Osteocyte (in vitro differentiated cells): ENCODE measurements at regions not wholly inside any gene's neighbourhood (a gene's known extent, or its start where the extent isn't known, plus 50 kb on each side); places are given as distances from the start of the nearest gene placed in this dataset.

Experiments
- DNase-seq: peaks from one replicate; pipeline ENCODE4 v3.0.0; 2021; ENCODE audit warnings: mixed read lengths; ENCODE audit not compliant: unreplicated experiment; ENCODE audit errors: extremely low spot score
- H3K27ac Mint-ChIP-seq: one replicate; pipeline ENCODE4 v1.8.0; 2021; ENCODE audit warnings: mild to moderate bottlenecking, mixed read lengths; ENCODE audit not compliant: unreplicated experiment
- H3K27me3 Mint-ChIP-seq: one replicate; pipeline ENCODE4 v1.8.0; 2021; ENCODE audit warnings: mixed read lengths; ENCODE audit not compliant: unreplicated experiment
- H3K36me3 Mint-ChIP-seq: one replicate; pipeline ENCODE4 v1.8.0; 2021; ENCODE audit warnings: mixed read lengths; ENCODE audit not compliant: unreplicated experiment
- H3K4me1 Mint-ChIP-seq: one replicate; pipeline ENCODE4 v1.8.0; 2021; ENCODE audit warnings: mixed read lengths; ENCODE audit not compliant: unreplicated experiment
- H3K4me3 Mint-ChIP-seq: one replicate; pipeline ENCODE4 v1.8.0; 2021; ENCODE audit warnings: mild to moderate bottlenecking, moderate library complexity, mixed read lengths; ENCODE audit not compliant: unreplicated experiment
- H3K9me3 Mint-ChIP-seq: one replicate; pipeline ENCODE4 v1.8.0; 2021; ENCODE audit warnings: mixed read lengths; ENCODE audit not compliant: unreplicated experiment
- CTCF ChIP-seq: fragments of 200-600 bp; sonication (generic); IDR thresholded peaks from 2 replicates; pipeline ENCODE4 v1.5.0; 2021; ENCODE audit warnings: antibody characterized with exemption, mild to moderate bottlenecking, moderate library complexity

GRCh38 chr6:8658416-8658815 lies 223.1 kb upstream of the SLC35B3 start:
- TF ChIP-seq CTCF, result no peak
- no peaks in the 10 kb centered on the region for H3K9me3 Mint-ChIP-seq
- H3K4me3 Mint-ChIP-seq, result no peak overlapping the region
- H3K4me1 Mint-ChIP-seq, result no peaks in the 10 kb centered on the region
- H3K27ac Mint-ChIP-seq, result no peak overlapping the region
- no peaks in the 10 kb centered on the region for H3K36me3 Mint-ChIP-seq
- no peak for DNase-seq
- peaks cover 2% of the 10 kb centered on the region for H3K27me3 Mint-ChIP-seq

DNA sequence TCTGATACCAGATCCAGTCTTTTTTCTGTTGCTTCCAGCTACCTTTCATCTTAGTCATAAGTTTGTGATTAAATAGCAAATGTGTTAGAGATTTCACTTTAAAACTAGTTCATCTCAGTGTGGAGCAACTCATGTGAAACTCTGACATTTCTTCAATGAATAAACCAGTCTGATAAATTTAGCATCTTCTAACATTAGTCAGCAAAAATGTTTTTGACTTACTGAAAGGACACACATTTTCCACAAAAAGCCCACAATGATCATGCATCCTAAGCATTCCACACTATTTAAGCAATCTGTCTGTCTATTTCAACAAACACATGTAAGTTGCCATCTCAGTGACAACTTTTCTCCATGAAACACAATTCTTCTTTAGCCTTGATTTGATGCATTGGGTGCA lies 222.2 kb upstream of the SLC35B3 start:
- no peak for TF ChIP-seq CTCF
- Mint-ChIP-seq H3K9me3 (no peaks in the 10 kb centered on the region), H3K4me1 (no peaks in the 10 kb centered on the region), H3K4me3 (no peak overlapping the region), H3K36me3 (no peaks in the 10 kb centered on the region), H3K27me3 (peaks cover 2% of the 10 kb centered on the region), H3K27ac (no peak overlapping the region)
- no peak for DNase-seq

DNA sequence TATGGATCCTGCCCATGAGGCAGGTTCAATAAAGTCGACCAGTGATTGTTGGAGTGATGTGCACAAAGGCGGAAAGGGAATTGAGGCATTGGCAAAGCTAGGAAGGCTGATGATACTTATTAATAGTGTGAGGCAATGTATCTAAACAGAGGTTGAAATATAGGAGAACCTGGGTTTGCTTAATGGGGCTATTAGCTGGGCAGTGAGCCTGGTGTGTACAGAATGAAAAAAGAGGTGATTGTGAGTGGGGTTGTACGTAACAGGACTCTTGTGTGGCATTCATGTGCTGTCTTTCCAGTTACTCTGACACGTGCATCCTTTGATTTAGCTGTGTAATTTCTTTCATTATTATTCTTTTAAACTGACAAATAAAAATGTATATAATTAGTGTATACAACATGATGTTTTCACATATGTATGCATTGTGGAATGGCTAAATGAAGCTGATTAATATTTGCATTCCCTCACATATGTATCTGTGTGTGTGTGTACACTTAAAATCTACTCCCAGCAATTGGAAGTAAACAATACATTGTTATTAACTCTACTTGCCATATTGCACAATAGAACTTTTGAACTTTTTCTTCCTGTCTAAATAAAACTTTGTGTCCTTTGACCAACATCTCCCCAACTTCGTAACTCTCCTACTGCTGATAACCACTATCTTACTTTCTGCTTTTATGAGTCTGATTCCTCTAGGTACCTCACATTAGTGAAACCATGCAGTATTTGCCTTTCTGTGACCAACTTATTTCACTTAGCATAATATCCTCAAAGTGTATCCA lies 220.5 kb upstream of the SLC35B3 start:
- Mint-ChIP-seq H3K9me3 (no peaks in the 10 kb centered on the region), H3K27ac (no peak overlapping the region), H3K27me3 (no peaks in the 10 kb centered on the region), H3K4me3 (no peak overlapping the region), H3K4me1 (no peaks in the 10 kb centered on the region), H3K36me3 (no peaks in the 10 kb centered on the region)
- no peak for DNase-seq
- TF ChIP-seq CTCF, result no peak

GRCh38 chr6:8652710-8653109 lies 217.4 kb upstream of the SLC35B3 start:
- DNase-seq, result no peak
- TF ChIP-seq CTCF, result no peak
- H3K4me1 Mint-ChIP-seq, result no peaks in the 10 kb centered on the region
- no peak overlapping the region for H3K4me3 Mint-ChIP-seq
- H3K36me3 Mint-ChIP-seq, result no peaks in the 10 kb centered on the region
- H3K27ac Mint-ChIP-seq, result no peak overlapping the region
- no peaks in the 10 kb centered on the region for H3K27me3 Mint-ChIP-seq
- H3K9me3 Mint-ChIP-seq, result peaks cover 14% of the 10 kb centered on the region

DNA sequence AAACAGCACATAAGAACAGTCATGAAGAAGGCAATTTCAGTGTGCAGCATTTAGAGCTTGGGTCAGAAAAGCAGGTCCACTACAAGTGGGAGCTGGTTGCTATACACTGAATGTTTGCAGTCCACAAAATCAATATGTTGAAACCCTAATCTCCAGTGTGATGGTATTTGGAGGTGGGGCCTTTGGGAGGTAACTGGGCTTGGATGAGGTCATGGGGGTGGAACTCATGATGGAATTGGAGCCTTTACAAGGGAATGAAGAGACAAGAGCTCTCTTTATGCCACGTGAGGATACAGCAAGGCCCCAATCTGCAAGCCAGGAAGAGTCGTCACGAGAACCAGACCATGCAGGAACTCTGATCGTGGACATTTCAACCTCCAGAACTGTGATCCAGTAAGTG lies 216.7 kb upstream of the SLC35B3 start:
- Mint-ChIP-seq H3K9me3 (peaks cover 15% of the 10 kb centered on the region), H3K27ac (no peak overlapping the region), H3K4me1 (no peaks in the 10 kb centered on the region), H3K36me3 (no peaks in the 10 kb centered on the region), H3K4me3 (no peak overlapping the region), H3K27me3 (no peaks in the 10 kb centered on the region)
- no peak for DNase-seq
- no peak for TF ChIP-seq CTCF
